ENCODE measurements at regions not wholly inside any gene's neighbourhood (a gene's known extent, or its start where the extent isn't known, plus 50 kb on each side); places are given as distances from the start of the nearest gene placed in this dataset.

- H3K36me3 Mint-ChIP-seq: no peaks in the 10 kb centered on the region
- no peaks in the 10 kb centered on the region for H3K4me1 Mint-ChIP-seq
- H3K4me3 Mint-ChIP-seq: no peak overlapping the region
- Histone ChIP-seq H3K36me3 (ENCODE audit: control insufficient read depth, insufficient read depth, low read length) (no peaks in the 10 kb centered on the region), H3K9me3 (ENCODE audit: control insufficient read depth in 2 of 2, low read length in 2 of 2) (no peaks in the 10 kb centered on the region), H3K27me3 (ENCODE audit: control insufficient read depth, insufficient read depth, low read length) (no peaks in the 10 kb centered on the region), H3K4me3 (ENCODE audit: low read depth, low read length) (no peak overlapping the region), H3K4me1 (ENCODE audit: control insufficient read depth, insufficient read depth, low read length, poor library complexity, severe bottlenecking) (no peaks in the 10 kb centered on the region), H3K27ac (ENCODE audit: insufficient read depth, low read length, poor library complexity, severe bottlenecking) (no peak overlapping the region)
- no peak for DNase-seq
- no peak for ATAC-seq (ENCODE audit: low read depth in 2 of 2)
- peaks cover 6% of the 10 kb centered on the region for H3K27me3 Mint-ChIP-seq
- peaks cover 0 to 3% (median 0%) of the 10 kb centered on the region in 7 donors for H3K9me3 Mint-ChIP-seq
- no peak overlapping the region for H3K27ac Mint-ChIP-seq
Observed at GRCh38 chr20:51880188-51880587, 77.9 kb upstream of the SALL4 start.

GRCh38 chr20:51876313-51876940 is 74.1 kb upstream of the SALL4 start:
- no peaks in the 10 kb centered on the region for H3K4me1 ChIP-seq (ENCODE audit: control insufficient read depth, insufficient read depth, low read length, poor library complexity, severe bottlenecking)
- no peaks in the 10 kb centered on the region for H3K27me3 ChIP-seq (ENCODE audit: control insufficient read depth, insufficient read depth, low read length)
- Mint-ChIP-seq H3K4me3 (no peak overlapping the region), H3K27ac (no peak overlapping the region), H3K27me3 (no peaks in the 10 kb centered on the region), H3K9me3 (peaks cover 0 to 3% (median 0%) of the 10 kb centered on the region in 7 donors), H3K4me1 (no peaks in the 10 kb centered on the region), H3K36me3 (no peaks in the 10 kb centered on the region)
- no peaks in the 10 kb centered on the region for H3K36me3 ChIP-seq (ENCODE audit: control insufficient read depth, insufficient read depth, low read length)
- no peak overlapping the region for H3K27ac ChIP-seq (ENCODE audit: insufficient read depth, low read length, poor library complexity, severe bottlenecking)
- no peaks in the 10 kb centered on the region for H3K9me3 ChIP-seq (ENCODE audit: control insufficient read depth in 2 of 2, low read length in 2 of 2)
- DNase-seq (no peak), ATAC-seq (ENCODE audit: low read depth in 2 of 2) (no peak)
- H3K4me3 ChIP-seq (ENCODE audit: low read depth, low read length): no peak overlapping the region

GRCh38 chr20:51873652-51874051 is 71.3 kb upstream of the SALL4 start:
- H3K4me3 Mint-ChIP-seq: no peak overlapping the region
- peaks cover 2% of the 10 kb centered on the region for H3K27me3 Mint-ChIP-seq
- H3K4me3 ChIP-seq (ENCODE audit: low read depth, low read length): no peak overlapping the region

GRCh38 chr20:51871943-51872342 is 69.6 kb upstream of the SALL4 start:
- no peaks in the 10 kb centered on the region for H3K36me3 ChIP-seq (ENCODE audit: control insufficient read depth, insufficient read depth, low read length)
- H3K4me3 Mint-ChIP-seq: no peak overlapping the region
- no peak overlapping the region for H3K4me3 ChIP-seq (ENCODE audit: low read depth, low read length)
- no peaks in the 10 kb centered on the region for H3K27me3 ChIP-seq (ENCODE audit: control insufficient read depth, insufficient read depth, low read length)
- ATAC-seq (ENCODE audit: low read depth in 2 of 2): no peak
- DNase-seq: no peak
- H3K4me1 Mint-ChIP-seq: no peaks in the 10 kb centered on the region
- peaks cover 5% of the 10 kb centered on the region for H3K27me3 Mint-ChIP-seq
- H3K4me1 ChIP-seq (ENCODE audit: control insufficient read depth, insufficient read depth, low read length, poor library complexity, severe bottlenecking): no peaks in the 10 kb centered on the region
- H3K9me3 Mint-ChIP-seq: peaks cover 0 to under 1% (median 0%) of the 10 kb centered on the region in 7 donors
- no peaks in the 10 kb centered on the region for H3K36me3 Mint-ChIP-seq
- no peak overlapping the region for H3K27ac ChIP-seq (ENCODE audit: insufficient read depth, low read length, poor library complexity, severe bottlenecking)
- no peaks in the 10 kb centered on the region for H3K9me3 ChIP-seq (ENCODE audit: control insufficient read depth in 2 of 2, low read length in 2 of 2)
- H3K27ac Mint-ChIP-seq: no peak overlapping the region

More at GRCh38 chr20:51873652-51874051, 71.3 kb upstream of the SALL4 start:
- Histone ChIP-seq H3K4me1 (ENCODE audit: control insufficient read depth, insufficient read depth, low read length, poor library complexity, severe bottlenecking) (no peaks in the 10 kb centered on the region), H3K27me3 (ENCODE audit: control insufficient read depth, insufficient read depth, low read length) (no peaks in the 10 kb centered on the region), H3K36me3 (ENCODE audit: control insufficient read depth, insufficient read depth, low read length) (no peaks in the 10 kb centered on the region), H3K9me3 (ENCODE audit: control insufficient read depth in 2 of 2, low read length in 2 of 2) (no peaks in the 10 kb centered on the region), H3K27ac (ENCODE audit: insufficient read depth, low read length, poor library complexity, severe bottlenecking) (no peak overlapping the region)
- ATAC-seq (ENCODE audit: low read depth in 2 of 2): no peak
- H3K27ac Mint-ChIP-seq: no peak overlapping the region
- H3K4me1 Mint-ChIP-seq: no peaks in the 10 kb centered on the region
- H3K36me3 Mint-ChIP-seq: no peaks in the 10 kb centered on the region
- no peak for DNase-seq
- peaks cover 0 to 3% (median 0%) of the 10 kb centered on the region in 7 donors for H3K9me3 Mint-ChIP-seq

- no peak for ATAC-seq (ENCODE audit: low read depth in 2 of 2)
- Histone ChIP-seq H3K36me3 (ENCODE audit: control insufficient read depth, insufficient read depth, low read length) (no peaks in the 10 kb centered on the region), H3K27ac (ENCODE audit: insufficient read depth, low read length, poor library complexity, severe bottlenecking) (no peak overlapping the region), H3K27me3 (ENCODE audit: control insufficient read depth, insufficient read depth, low read length) (no peaks in the 10 kb centered on the region), H3K9me3 (ENCODE audit: control insufficient read depth in 2 of 2, low read length in 2 of 2) (no peaks in the 10 kb centered on the region), H3K4me1 (ENCODE audit: control insufficient read depth, insufficient read depth, low read length, poor library complexity, severe bottlenecking) (no peaks in the 10 kb centered on the region), H3K4me3 (ENCODE audit: low read depth, low read length) (no peak overlapping the region)
- Mint-ChIP-seq H3K27ac (no peak overlapping the region), H3K4me1 (no peaks in the 10 kb centered on the region), H3K9me3 (no peaks in the 10 kb centered on the region), H3K36me3 (no peaks in the 10 kb centered on the region), H3K4me3 (no peak overlapping the region), H3K27me3 (peaks cover 5% of the 10 kb centered on the region)
- DNase-seq: no peak
Observed at GRCh38 chr20:51869002-51869401, 66.7 kb upstream of the SALL4 start.

DNA sequence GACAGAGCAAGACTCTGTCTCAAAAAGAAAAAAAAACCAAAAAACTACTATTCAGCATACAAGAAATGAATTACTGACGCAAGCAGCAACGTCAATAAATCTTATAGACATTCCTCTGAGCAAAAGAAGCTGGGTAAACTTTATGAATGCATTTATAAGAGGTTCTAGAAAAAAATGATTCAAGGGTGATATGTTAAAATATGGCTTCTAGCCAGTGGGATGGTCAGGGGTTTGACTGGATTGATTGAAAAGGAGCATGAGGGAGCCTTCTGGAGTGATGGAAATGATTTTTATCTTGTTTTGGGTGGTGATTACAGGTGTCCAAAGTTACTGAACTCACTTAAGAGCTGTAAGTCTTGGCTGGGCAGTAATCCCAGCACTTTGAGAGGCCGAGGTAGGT is 64.9 kb upstream of the SALL4 start:
- H3K4me3 ChIP-seq (ENCODE audit: low read depth, low read length): no peak overlapping the region
- H3K36me3 ChIP-seq (ENCODE audit: control insufficient read depth, insufficient read depth, low read length): no peaks in the 10 kb centered on the region
- H3K4me1 ChIP-seq (ENCODE audit: control insufficient read depth, insufficient read depth, low read length, poor library complexity, severe bottlenecking): no peaks in the 10 kb centered on the region
- no peak for DNase-seq
- no peak overlapping the region for H3K27ac ChIP-seq (ENCODE audit: insufficient read depth, low read length, poor library complexity, severe bottlenecking)
- no peaks in the 10 kb centered on the region for H3K36me3 Mint-ChIP-seq
- H3K4me1 Mint-ChIP-seq: no peaks in the 10 kb centered on the region
- no peaks in the 10 kb centered on the region for H3K9me3 ChIP-seq (ENCODE audit: control insufficient read depth in 2 of 2, low read length in 2 of 2)
- no peaks in the 10 kb centered on the region for H3K9me3 Mint-ChIP-seq
- no peak overlapping the region for H3K27ac Mint-ChIP-seq
- peaks cover 5% of the 10 kb centered on the region for H3K27me3 Mint-ChIP-seq
- H3K27me3 ChIP-seq (ENCODE audit: control insufficient read depth, insufficient read depth, low read length): no peaks in the 10 kb centered on the region
- no peak overlapping the region for H3K4me3 Mint-ChIP-seq
- ATAC-seq (ENCODE audit: low read depth in 2 of 2): no peak

DNA sequence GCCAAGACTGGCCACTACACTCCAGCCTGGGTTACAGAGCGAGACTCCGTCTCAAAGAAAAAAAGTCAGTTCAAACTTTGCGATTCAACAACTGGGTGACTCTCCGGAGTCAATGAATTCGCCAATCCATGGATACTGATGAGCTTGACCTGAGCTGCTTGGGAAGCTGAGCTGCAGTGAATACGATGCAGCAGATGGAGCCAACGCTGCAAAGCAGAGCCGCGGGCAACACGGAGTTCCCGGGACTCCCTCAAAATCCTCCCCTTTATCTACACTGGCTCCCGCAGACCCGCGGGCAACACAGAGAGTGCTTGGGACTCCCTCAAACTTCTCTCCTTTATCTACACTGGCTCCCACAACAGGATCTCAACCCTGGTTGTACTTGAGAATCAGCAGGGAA is 62.6 kb upstream of the SALL4 start:
- H3K27me3 Mint-ChIP-seq: peaks cover 22% of the 10 kb centered on the region
- H3K27ac Mint-ChIP-seq: no peak overlapping the region
- no peaks in the 10 kb centered on the region for H3K4me1 Mint-ChIP-seq
- Histone ChIP-seq H3K9me3 (ENCODE audit: control insufficient read depth in 2 of 2, low read length in 2 of 2) (no peaks in the 10 kb centered on the region), H3K4me1 (ENCODE audit: control insufficient read depth, insufficient read depth, low read length, poor library complexity, severe bottlenecking) (no peaks in the 10 kb centered on the region), H3K27ac (ENCODE audit: insufficient read depth, low read length, poor library complexity, severe bottlenecking) (no peak overlapping the region), H3K27me3 (ENCODE audit: control insufficient read depth, insufficient read depth, low read length) (no peaks in the 10 kb centered on the region), H3K4me3 (ENCODE audit: low read depth, low read length) (no peak overlapping the region), H3K36me3 (ENCODE audit: control insufficient read depth, insufficient read depth, low read length) (no peaks in the 10 kb centered on the region)
- H3K4me3 Mint-ChIP-seq: no peak overlapping the region
- no peak for ATAC-seq (ENCODE audit: low read depth in 2 of 2)
- no peaks in the 10 kb centered on the region for H3K36me3 Mint-ChIP-seq
- no peak for DNase-seq
- H3K9me3 Mint-ChIP-seq: no peaks in the 10 kb centered on the region

- H3K27me3 Mint-ChIP-seq: peaks cover 16% of the 10 kb centered on the region
- H3K4me1 Mint-ChIP-seq: no peaks in the 10 kb centered on the region
- no peaks in the 10 kb centered on the region for H3K36me3 Mint-ChIP-seq
- Histone ChIP-seq H3K4me3 (ENCODE audit: low read depth, low read length) (no peak overlapping the region), H3K4me1 (ENCODE audit: control insufficient read depth, insufficient read depth, low read length, poor library complexity, severe bottlenecking) (no peaks in the 10 kb centered on the region), H3K9me3 (ENCODE audit: control insufficient read depth in 2 of 2, low read length in 2 of 2) (no peaks in the 10 kb centered on the region), H3K36me3 (ENCODE audit: control insufficient read depth, insufficient read depth, low read length) (no peaks in the 10 kb centered on the region), H3K27me3 (ENCODE audit: control insufficient read depth, insufficient read depth, low read length) (no peaks in the 10 kb centered on the region), H3K27ac (ENCODE audit: insufficient read depth, low read length, poor library complexity, severe bottlenecking) (no peak overlapping the region)
- DNase-seq (no peak), ATAC-seq (ENCODE audit: low read depth in 2 of 2) (no peak)
- no peak overlapping the region for H3K27ac Mint-ChIP-seq
- no peaks in the 10 kb centered on the region for H3K9me3 Mint-ChIP-seq
- no peak overlapping the region for H3K4me3 Mint-ChIP-seq
Observed at GRCh38 chr20:51862796-51863195, 60.5 kb upstream of the SALL4 start.

Measured in CD4-positive, CD25-positive, alpha-beta regulatory T cell (primary cell).